ENCODE measurements at regions not wholly inside any gene's neighbourhood (a gene's known extent, or its start where the extent isn't known, plus 50 kb on each side); places are given as distances from the start of the nearest gene placed in this dataset.

DNA sequence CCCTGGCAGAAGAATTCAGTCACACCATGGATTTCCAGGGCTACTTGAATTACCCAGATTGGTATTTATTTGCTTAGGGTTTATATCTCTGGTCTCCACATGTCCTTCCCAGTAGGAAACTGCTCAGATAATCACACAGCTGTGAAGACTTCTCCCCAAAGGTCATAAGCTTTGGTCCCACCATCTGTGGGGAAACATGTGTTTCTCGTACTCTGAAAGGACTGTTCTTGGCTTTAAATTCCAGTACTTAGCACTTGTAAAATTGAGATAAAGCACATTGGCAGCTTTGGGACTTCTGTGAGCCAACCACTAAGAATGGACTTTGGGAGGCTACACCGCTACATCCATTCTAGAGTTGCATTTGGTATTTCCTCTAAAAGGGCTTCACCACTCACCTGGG lies 205.3 kb upstream of the FOXA2 start:
- TF ChIP-seq EZH2phosphoT487 (IDR thresholded peaks at IDR 0.05; ENCODE audit: low read depth, severe bottlenecking, unreplicated experiment) (no peak), EZH2 (IDR thresholded peaks at IDR 0.05; ENCODE audit: borderline replicate concordance) (no peak)
- TF ChIP-seq, protein P1, sequence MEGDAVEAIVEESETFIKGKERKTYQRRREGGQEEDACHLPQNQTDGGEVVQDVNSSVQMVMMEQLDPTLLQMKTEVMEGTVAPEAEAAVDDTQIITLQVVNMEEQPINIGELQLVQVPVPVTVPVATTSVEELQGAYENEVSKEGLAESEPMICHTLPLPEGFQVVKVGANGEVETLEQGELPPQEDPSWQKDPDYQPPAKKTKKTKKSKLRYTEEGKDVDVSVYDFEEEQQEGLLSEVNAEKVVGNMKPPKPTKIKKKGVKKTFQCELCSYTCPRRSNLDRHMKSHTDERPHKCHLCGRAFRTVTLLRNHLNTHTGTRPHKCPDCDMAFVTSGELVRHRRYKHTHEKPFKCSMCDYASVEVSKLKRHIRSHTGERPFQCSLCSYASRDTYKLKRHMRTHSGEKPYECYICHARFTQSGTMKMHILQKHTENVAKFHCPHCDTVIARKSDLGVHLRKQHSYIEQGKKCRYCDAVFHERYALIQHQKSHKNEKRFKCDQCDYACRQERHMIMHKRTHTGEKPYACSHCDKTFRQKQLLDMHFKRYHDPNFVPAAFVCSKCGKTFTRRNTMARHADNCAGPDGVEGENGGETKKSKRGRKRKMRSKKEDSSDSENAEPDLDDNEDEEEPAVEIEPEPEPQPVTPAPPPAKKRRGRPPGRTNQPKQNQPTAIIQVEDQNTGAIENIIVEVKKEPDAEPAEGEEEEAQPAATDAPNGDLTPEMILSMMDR (IDR thresholded peaks at IDR 0.05; ENCODE audit: poor library complexity): no peak
- H3K27me3 ChIP-seq: no peaks in the 10 kb centered on the region
- WGBS (ENCODE audit: low lambda C conversion rate, missing lambda C conversion rate): 63% methylated on average over 2 of the region's 2 CpGs
- no peak overlapping the region for H3K27ac ChIP-seq
- peaks cover 11% of the 10 kb centered on the region for H3K4me1 ChIP-seq (ENCODE audit: insufficient read depth)
- no peaks in the 10 kb centered on the region for H3K9me3 ChIP-seq (ENCODE audit: low read depth)
- no peak overlapping the region for H3K4me2 ChIP-seq
- H3K9me2 ChIP-seq (replicated peaks; ENCODE audit: insufficient read depth): no peaks in the 10 kb centered on the region
- no peaks in the 10 kb centered on the region for H3K36me3 ChIP-seq (replicated peaks; ENCODE audit: insufficient read depth, low read depth)
- DNase-seq (ENCODE audit: low spot score): peak; percentile 34
- H3K4me3 ChIP-seq: no peak overlapping the region
- H2AFZ ChIP-seq: no peak overlapping the region
- no peaks in the 10 kb centered on the region for H4K20me1 ChIP-seq (ENCODE audit: insufficient read depth, poor library complexity, severe bottlenecking)
- no peaks in the 10 kb centered on the region for H3K79me2 ChIP-seq

DNA sequence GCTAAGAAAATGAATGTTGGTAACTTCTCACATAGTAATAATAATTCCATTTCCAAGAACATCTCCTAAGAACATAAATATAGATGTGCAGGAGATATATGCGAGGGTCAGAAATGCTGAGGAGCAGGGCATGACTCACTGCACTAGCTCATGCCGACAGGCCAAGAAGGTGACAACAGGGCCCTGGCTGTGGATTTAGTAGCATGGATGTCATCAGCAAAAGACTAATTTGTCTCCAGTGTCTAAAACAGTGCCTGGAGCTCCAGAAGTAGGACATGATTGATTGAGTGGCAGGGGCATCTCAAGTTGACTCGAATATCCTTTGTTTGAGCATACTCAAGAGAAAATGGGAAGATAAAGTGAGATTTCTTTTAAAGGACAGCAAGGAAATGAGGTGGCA lies 207.0 kb upstream of the FOXA2 start:
- Histone ChIP-seq H3K36me3 (replicated peaks; ENCODE audit: insufficient read depth, low read depth) (no peaks in the 10 kb centered on the region), H3K4me3 (no peak overlapping the region), H4K20me1 (ENCODE audit: insufficient read depth, poor library complexity, severe bottlenecking) (no peaks in the 10 kb centered on the region), H3K9me2 (replicated peaks; ENCODE audit: insufficient read depth) (no peaks in the 10 kb centered on the region), H3K79me2 (no peaks in the 10 kb centered on the region), H3K4me2 (no peak overlapping the region), H3K4me1 (ENCODE audit: insufficient read depth) (peaks cover 26% of the 10 kb centered on the region), H3K9me3 (ENCODE audit: low read depth) (no peaks in the 10 kb centered on the region), H3K27me3 (no peaks in the 10 kb centered on the region), H3K27ac (no peak overlapping the region), H2AFZ (no peak overlapping the region)
- DNase-seq (ENCODE audit: low spot score): no peak
- 73% methylated on average over 3 of the region's 3 CpGs for WGBS (ENCODE audit: low lambda C conversion rate, missing lambda C conversion rate)
- TF ChIP-seq EZH2phosphoT487 (IDR thresholded peaks at IDR 0.05; ENCODE audit: low read depth, severe bottlenecking, unreplicated experiment) (no peak), EZH2 (IDR thresholded peaks at IDR 0.05; ENCODE audit: borderline replicate concordance) (no peak)
- TF ChIP-seq, protein P1 (IDR thresholded peaks at IDR 0.05; ENCODE audit: poor library complexity): no peak

DNA sequence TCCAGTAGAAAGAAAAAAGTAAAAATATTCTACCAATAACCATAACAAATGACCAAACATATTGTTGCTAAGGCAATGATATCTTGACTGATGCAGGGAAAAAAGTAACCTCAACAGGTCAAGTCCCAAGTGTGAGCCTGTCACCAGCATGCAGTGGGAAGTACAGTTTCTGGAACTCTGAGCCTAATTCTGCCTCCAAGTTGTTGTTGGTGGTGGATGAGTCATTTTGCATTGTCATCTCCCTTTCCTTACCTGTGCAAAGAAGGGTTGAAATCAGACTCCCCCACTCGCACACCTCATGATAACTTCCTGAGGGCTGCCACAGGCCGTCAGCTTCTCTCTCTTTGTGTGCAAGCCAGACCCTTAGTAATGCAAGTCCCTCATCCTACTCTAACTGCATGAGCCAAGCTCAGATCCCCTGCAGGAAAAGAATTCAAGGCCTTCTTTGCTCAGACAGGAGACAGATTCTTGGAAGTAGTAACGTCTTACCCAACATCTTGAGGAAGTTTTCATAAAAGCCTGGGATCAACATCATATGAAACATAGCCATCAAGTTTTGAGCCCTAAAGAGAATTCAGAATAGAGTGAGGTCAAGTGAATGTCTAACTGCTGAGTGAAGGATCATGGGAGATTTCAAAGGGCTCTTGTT lies 207.6 kb upstream of the FOXA2 start:
- Histone ChIP-seq H3K9me2 (replicated peaks; ENCODE audit: insufficient read depth) (no peaks in the 10 kb centered on the region), H3K36me3 (replicated peaks; ENCODE audit: insufficient read depth, low read depth) (no peaks in the 10 kb centered on the region), H3K79me2 (no peaks in the 10 kb centered on the region), H3K9me3 (ENCODE audit: low read depth) (no peaks in the 10 kb centered on the region), H3K4me3 (no peak overlapping the region), H3K4me1 (ENCODE audit: insufficient read depth) (peaks cover 27% of the 10 kb centered on the region), H4K20me1 (ENCODE audit: insufficient read depth, poor library complexity, severe bottlenecking) (no peaks in the 10 kb centered on the region), H3K27ac (no peak overlapping the region), H3K27me3 (no peaks in the 10 kb centered on the region), H2AFZ (no peak overlapping the region), H3K4me2 (no peak overlapping the region)
- TF ChIP-seq EZH2phosphoT487 (IDR thresholded peaks at IDR 0.05; ENCODE audit: low read depth, severe bottlenecking, unreplicated experiment): no peak
- WGBS (ENCODE audit: low lambda C conversion rate, missing lambda C conversion rate): 88% methylated on average over 3 of the region's 3 CpGs
- DNase-seq (ENCODE audit: low spot score): no peak

DNA sequence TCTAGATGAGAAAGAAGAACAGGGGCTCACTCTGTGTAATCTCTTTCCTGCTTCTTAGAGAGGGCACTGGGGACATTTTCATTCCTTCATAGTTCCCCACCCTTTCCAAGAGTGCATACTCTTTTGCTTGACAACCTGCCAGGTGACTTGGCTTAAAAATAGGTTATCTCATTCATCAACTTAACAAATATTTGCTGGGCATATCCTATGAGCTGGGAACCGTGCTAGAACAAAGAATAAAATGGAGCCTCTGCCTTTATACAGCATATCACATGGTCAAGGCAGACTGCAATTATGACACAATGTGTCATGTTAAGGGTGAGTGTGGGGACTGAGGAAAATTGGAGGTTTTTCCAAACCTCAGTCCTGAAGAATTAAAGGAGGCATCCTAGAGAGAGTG lies 209.8 kb upstream of the FOXA2 start:
- Histone ChIP-seq H3K27me3 (no peaks in the 10 kb centered on the region), H3K4me2 (no peak overlapping the region), H3K36me3 (replicated peaks; ENCODE audit: insufficient read depth, low read depth) (no peaks in the 10 kb centered on the region), H3K9me3 (ENCODE audit: low read depth) (no peaks in the 10 kb centered on the region), H3K27ac (peak overlapping the region; percentile 77), H3K9me2 (replicated peaks; ENCODE audit: insufficient read depth) (no peaks in the 10 kb centered on the region), H2AFZ (no peak overlapping the region), H3K4me1 (ENCODE audit: insufficient read depth) (peaks cover 27% of the 10 kb centered on the region), H4K20me1 (ENCODE audit: insufficient read depth, poor library complexity, severe bottlenecking) (no peaks in the 10 kb centered on the region), H3K79me2 (no peaks in the 10 kb centered on the region), H3K4me3 (no peak overlapping the region)
- TF ChIP-seq EZH2phosphoT487 (IDR thresholded peaks at IDR 0.05; ENCODE audit: low read depth, severe bottlenecking, unreplicated experiment): no peak
- no peak for TF ChIP-seq EZH2 (IDR thresholded peaks at IDR 0.05; ENCODE audit: borderline replicate concordance)
- TF ChIP-seq, protein P1 (IDR thresholded peaks at IDR 0.05; ENCODE audit: poor library complexity): no peak
- 30% methylated on average over 1 of the region's 1 CpG for WGBS (ENCODE audit: low lambda C conversion rate, missing lambda C conversion rate)
- peak; percentile 32 for DNase-seq (ENCODE audit: low spot score)

Measured in hepatocyte (in vitro differentiated cells).